ENCODE measurements at regions not wholly inside any gene's neighbourhood (a gene's known extent, or its start where the extent isn't known, plus 50 kb on each side); places are given as distances from the start of the nearest gene placed in this dataset.

DNA sequence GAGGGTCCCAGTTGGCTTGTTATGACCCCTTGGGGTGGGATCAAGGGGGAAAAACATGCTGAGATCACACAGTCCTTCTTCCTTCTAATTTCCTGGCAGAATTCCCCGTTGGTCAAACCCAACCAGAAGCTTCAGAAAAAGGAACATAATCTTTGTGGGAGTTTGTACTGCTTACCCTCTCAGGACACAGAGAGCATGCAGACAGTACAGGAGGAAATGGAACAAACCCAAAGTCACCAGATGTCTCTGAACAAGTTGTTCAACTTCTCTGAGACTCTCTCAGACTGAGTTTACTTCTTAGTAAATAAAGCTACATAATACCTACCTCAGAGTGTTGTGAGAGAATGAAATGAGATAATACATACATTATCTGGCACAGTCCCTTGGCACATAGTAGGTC lies 181.1 kb upstream of the TSHZ2 start:
- TF ChIP-seq, protein P1, sequence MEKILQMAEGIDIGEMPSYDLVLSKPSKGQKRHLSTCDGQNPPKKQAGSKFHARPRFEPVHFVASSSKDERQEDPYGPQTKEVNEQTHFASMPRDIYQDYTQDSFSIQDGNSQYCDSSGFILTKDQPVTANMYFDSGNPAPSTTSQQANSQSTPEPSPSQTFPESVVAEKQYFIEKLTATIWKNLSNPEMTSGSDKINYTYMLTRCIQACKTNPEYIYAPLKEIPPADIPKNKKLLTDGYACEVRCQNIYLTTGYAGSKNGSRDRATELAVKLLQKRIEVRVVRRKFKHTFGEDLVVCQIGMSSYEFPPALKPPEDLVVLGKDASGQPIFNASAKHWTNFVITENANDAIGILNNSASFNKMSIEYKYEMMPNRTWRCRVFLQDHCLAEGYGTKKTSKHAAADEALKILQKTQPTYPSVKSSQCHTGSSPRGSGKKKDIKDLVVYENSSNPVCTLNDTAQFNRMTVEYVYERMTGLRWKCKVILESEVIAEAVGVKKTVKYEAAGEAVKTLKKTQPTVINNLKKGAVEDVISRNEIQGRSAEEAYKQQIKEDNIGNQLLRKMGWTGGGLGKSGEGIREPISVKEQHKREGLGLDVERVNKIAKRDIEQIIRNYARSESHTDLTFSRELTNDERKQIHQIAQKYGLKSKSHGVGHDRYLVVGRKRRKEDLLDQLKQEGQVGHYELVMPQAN (conservative IDR thresholded peaks at IDR 0.05) = no peak
- TF ChIP-seq JUNB (IDR thresholded peaks at IDR 0.05) (no peak), EZH2 (IDR thresholded peaks at IDR 0.05; ENCODE audit: borderline replicate concordance, control insufficient read depth, low read depth, low read length) (no peak), HDAC6 (IDR thresholded peaks at IDR 0.05; ENCODE audit: unreplicated experiment) (no peak), SMAD1 (IDR thresholded peaks at IDR 0.05; ENCODE audit: low read depth, partially characterized antibody) (no peak), POLR2AphosphoS5 (IDR thresholded peaks at IDR 0.05; ENCODE audit: low read length) (no peak), IKZF1 (conservative IDR thresholded peaks at IDR 0.05) (no peak), RAD21 (IDR thresholded peaks at IDR 0.05; ENCODE audit: insufficient read depth, low read depth, low read length) (no peak), EP300 (IDR thresholded peaks at IDR 0.05; ENCODE audit: borderline replicate concordance in 1 of 2, control insufficient read depth in 1 of 2, low read depth in 2 of 2, low read length in 2 of 2) (no peak), MEF2A (IDR thresholded peaks at IDR 0.05; ENCODE audit: insufficient read depth, low read depth, low read length) (no peak), MYB (IDR thresholded peaks at IDR 0.05; ENCODE audit: borderline replicate concordance, low read depth, low read length) (no peak)
- TF ChIP-seq, protein P2, sequence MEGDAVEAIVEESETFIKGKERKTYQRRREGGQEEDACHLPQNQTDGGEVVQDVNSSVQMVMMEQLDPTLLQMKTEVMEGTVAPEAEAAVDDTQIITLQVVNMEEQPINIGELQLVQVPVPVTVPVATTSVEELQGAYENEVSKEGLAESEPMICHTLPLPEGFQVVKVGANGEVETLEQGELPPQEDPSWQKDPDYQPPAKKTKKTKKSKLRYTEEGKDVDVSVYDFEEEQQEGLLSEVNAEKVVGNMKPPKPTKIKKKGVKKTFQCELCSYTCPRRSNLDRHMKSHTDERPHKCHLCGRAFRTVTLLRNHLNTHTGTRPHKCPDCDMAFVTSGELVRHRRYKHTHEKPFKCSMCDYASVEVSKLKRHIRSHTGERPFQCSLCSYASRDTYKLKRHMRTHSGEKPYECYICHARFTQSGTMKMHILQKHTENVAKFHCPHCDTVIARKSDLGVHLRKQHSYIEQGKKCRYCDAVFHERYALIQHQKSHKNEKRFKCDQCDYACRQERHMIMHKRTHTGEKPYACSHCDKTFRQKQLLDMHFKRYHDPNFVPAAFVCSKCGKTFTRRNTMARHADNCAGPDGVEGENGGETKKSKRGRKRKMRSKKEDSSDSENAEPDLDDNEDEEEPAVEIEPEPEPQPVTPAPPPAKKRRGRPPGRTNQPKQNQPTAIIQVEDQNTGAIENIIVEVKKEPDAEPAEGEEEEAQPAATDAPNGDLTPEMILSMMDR (IDR thresholded peaks at IDR 0.05 in 2 of 3, conservative IDR thresholded peaks at IDR 0.05 in 1 of 3; ENCODE audit: control insufficient read depth in 2 of 3, extremely low read depth in 1 of 3, insufficient read depth in 1 of 3, low read depth in 3 of 3, low read length in 3 of 3) = no peak
- TF ChIP-seq, protein P3, sequence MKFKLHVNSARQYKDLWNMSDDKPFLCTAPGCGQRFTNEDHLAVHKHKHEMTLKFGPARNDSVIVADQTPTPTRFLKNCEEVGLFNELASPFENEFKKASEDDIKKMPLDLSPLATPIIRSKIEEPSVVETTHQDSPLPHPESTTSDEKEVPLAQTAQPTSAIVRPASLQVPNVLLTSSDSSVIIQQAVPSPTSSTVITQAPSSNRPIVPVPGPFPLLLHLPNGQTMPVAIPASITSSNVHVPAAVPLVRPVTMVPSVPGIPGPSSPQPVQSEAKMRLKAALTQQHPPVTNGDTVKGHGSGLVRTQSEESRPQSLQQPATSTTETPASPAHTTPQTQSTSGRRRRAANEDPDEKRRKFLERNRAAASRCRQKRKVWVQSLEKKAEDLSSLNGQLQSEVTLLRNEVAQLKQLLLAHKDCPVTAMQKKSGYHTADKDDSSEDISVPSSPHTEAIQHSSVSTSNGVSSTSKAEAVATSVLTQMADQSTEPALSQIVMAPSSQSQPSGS (IDR thresholded peaks at IDR 0.05; ENCODE audit: low read length) = no peak

Measured in GM12878 (cell line).